KMS-11 (cell line): ENCODE measurements at regions not wholly inside any gene's neighbourhood (a gene's known extent, or its start where the extent isn't known, plus 50 kb on each side); places are given as distances from the start of the nearest gene placed in this dataset.

Experiments used
- H2AFZ ChIP-seq: fragments of 200-600 bp; sonication (generic); 2 replicates; pipeline ENCODE4 v1.6.1; 2016; ENCODE audit warnings: antibody characterized with exemption, mixed run types, low read depth
- H3K27ac ChIP-seq: fragments of 200-600 bp; sonication (generic); 2 replicates; pipeline ENCODE4 v1.6.1; 2016; ENCODE audit warnings: mild to moderate bottlenecking, mixed run types
- H3K27me3 ChIP-seq: fragments of 200-600 bp; sonication (generic); 2 replicates; pipeline ENCODE4 v1.6.1; 2017; ENCODE audit warnings: mild to moderate bottlenecking, low read depth, mixed run types, moderate library complexity; ENCODE audit not compliant: insufficient read depth
- H3K36me3 ChIP-seq: fragments of 200-600 bp; sonication (generic); 2 replicates; pipeline ENCODE4 v1.6.1; 2017; ENCODE audit warnings: mild to moderate bottlenecking, mixed run types; ENCODE audit not compliant: insufficient read depth
- H3K4me1 ChIP-seq: fragments of 200-600 bp; sonication (generic); 2 replicates; pipeline ENCODE4 v1.6.1; 2016; ENCODE audit warnings: mild to moderate bottlenecking, low read depth, mixed run types; ENCODE audit not compliant: poor library complexity, severe bottlenecking
- H3K4me2 ChIP-seq: fragments of 200-600 bp; sonication (generic); 2 replicates; pipeline ENCODE4 v1.7.0; 2016; ENCODE audit warnings: mild to moderate bottlenecking, mixed run types
- H3K4me3 ChIP-seq: fragments of 200-600 bp; sonication (generic); IDR thresholded peaks from 2 replicates; pipeline ENCODE4 v1.6.1; 2017; ENCODE audit warnings: low read depth, low read length, mixed read lengths; ENCODE audit not compliant: insufficient read depth
- H3K79me2 ChIP-seq: fragments of 200-600 bp; sonication (generic); 2 replicates; pipeline ENCODE4 v1.6.1; 2016; ENCODE audit warnings: low read depth, mixed run types; ENCODE audit not compliant: insufficient read depth
- H3K9ac ChIP-seq: fragments of 200-600 bp; sonication (generic); 2 replicates; pipeline ENCODE4 v1.6.1; 2016; ENCODE audit warnings: mild to moderate bottlenecking, mixed run types
- H4K20me1 ChIP-seq: fragments of 200-600 bp; sonication (generic); 2 replicates; pipeline ENCODE4 v1.6.1; 2016; ENCODE audit warnings: mild to moderate bottlenecking, mixed run types; ENCODE audit not compliant: insufficient read depth
- TF ChIP-seq, protein P1 (sequence below): fragments of 200-600 bp; sonication (generic); conservative IDR thresholded peaks from 2 replicates; pipeline ENCODE4 v1.6.1; 2017; ENCODE audit warnings: low read depth, mild to moderate bottlenecking, antibody characterized with exemption, low read length, moderate library complexity, mixed read lengths

DNA sequence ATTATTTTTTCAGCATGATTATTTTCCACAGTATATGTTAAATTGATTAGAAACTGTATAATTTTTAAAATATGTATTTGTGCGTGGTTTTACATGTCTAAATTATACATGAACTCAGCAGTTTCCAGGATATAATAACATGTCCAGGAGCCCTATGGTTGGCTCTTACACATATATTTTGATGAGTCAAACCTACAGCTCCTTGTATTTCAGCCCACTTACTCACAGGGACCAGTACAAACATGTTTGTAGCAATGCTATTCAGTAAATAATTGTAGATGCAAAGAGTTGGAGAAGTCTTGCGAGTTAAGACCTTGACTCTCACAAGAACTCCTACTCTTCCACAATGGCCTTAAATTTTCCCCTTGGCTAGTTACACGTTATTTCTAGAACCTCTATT, 107.2 kb upstream of the SASH1 start:
- no peaks in the 10 kb centered on the region for H3K36me3 ChIP-seq
- H3K4me3 ChIP-seq, result no peak overlapping the region
- no peak overlapping the region for H2AFZ ChIP-seq
- H3K4me2 ChIP-seq, result no peak overlapping the region
- no peak overlapping the region for H3K27ac ChIP-seq
- TF ChIP-seq, protein P1, sequence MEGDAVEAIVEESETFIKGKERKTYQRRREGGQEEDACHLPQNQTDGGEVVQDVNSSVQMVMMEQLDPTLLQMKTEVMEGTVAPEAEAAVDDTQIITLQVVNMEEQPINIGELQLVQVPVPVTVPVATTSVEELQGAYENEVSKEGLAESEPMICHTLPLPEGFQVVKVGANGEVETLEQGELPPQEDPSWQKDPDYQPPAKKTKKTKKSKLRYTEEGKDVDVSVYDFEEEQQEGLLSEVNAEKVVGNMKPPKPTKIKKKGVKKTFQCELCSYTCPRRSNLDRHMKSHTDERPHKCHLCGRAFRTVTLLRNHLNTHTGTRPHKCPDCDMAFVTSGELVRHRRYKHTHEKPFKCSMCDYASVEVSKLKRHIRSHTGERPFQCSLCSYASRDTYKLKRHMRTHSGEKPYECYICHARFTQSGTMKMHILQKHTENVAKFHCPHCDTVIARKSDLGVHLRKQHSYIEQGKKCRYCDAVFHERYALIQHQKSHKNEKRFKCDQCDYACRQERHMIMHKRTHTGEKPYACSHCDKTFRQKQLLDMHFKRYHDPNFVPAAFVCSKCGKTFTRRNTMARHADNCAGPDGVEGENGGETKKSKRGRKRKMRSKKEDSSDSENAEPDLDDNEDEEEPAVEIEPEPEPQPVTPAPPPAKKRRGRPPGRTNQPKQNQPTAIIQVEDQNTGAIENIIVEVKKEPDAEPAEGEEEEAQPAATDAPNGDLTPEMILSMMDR, result no peak
- no peak overlapping the region for H3K9ac ChIP-seq
- no peaks in the 10 kb centered on the region for H3K27me3 ChIP-seq
- H4K20me1 ChIP-seq, result no peaks in the 10 kb centered on the region
- no peaks in the 10 kb centered on the region for H3K4me1 ChIP-seq
- H3K79me2 ChIP-seq, result no peaks in the 10 kb centered on the region

DNA sequence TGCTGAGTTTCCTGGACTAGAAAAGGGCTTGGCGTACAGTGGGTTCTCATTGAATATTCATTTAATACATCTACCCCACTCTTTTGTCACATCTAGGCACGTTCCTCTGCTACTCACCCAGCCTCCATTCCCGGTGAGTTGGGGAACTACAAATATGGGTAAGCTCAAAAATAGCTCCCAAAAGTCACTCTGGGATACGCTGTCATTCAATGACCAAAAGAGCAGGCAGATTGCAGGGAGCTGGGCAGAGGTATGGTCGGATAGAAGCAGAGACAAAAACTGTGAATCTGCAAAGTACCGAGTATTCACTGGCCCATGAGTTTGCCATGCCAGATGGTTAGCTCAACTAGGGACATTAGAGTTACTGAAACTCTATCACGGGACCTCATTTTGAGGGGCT, 103.9 kb upstream of the SASH1 start:
- H3K4me2 ChIP-seq, result no peak overlapping the region
- no peak overlapping the region for H2AFZ ChIP-seq

DNA sequence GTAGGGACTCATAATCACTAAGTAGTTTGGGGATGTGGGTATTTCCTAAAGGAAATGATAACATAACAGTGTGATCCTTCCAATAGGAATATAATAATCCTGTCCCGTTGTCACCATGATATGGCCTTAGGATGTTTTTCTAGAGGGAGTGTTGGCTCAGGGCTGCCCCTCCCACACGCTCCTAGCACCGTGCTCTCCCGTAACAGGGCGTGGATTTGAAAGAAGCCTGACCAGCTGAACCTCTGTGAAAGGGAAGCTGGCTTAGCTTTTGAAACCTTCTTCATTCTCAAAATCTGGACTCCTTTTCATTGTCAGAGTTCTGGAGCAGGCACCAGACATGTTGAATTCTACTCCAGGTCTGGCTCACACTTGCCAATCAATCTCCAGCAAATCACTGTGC, 103.4 kb upstream of the SASH1 start:
- no peaks in the 10 kb centered on the region for H3K79me2 ChIP-seq
- H3K27ac ChIP-seq, result no peak overlapping the region

More for the DNA sequence above, 103.9 kb upstream of the SASH1 start:
- H3K9ac ChIP-seq, result no peak overlapping the region
- H3K27ac ChIP-seq, result no peak overlapping the region
- H3K27me3 ChIP-seq, result no peaks in the 10 kb centered on the region
- H3K4me3 ChIP-seq, result no peak overlapping the region
- no peaks in the 10 kb centered on the region for H3K36me3 ChIP-seq
- H3K4me1 ChIP-seq, result no peaks in the 10 kb centered on the region
- no peaks in the 10 kb centered on the region for H4K20me1 ChIP-seq
- H3K79me2 ChIP-seq, result no peaks in the 10 kb centered on the region
- TF ChIP-seq, protein P1, result no peak

DNA sequence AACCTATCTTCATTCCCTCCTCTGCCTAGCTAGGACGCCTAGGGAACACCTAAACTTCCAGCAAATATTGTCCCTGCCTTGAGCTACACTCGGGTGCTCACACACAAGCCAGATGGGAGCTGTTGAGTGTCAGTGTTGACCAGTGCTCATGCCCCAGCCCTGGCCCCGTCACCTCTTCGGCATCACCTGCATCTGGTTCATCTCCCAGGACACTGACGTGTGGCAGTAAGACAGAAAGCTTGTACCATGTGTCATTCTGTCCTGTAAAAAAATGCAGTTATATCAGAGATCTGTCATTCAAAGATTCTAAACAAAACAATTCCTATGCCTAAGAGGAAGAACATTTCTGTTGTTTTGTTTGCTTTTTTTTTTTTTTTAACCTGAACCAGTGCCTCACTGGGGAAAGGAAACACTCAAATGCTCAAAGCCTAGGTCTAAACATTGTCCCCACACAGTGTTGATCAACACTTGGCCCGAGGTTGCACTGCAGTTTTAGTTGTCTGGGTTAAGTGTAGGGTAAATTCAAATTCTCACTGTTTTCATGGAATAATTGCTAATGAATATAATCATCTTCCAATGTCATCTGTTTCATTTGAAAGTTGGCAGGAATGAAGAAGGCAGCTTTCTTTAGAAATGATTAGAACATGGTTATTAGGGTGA, 102.7 kb upstream of the SASH1 start:
- Histone ChIP-seq H3K27ac (no peak overlapping the region), H3K27me3 (no peaks in the 10 kb centered on the region), H3K4me2 (no peak overlapping the region), H4K20me1 (no peaks in the 10 kb centered on the region), H3K36me3 (no peaks in the 10 kb centered on the region), H3K4me3 (no peak overlapping the region), H3K4me1 (no peaks in the 10 kb centered on the region), H3K79me2 (no peaks in the 10 kb centered on the region), H2AFZ (no peak overlapping the region), H3K9ac (no peak overlapping the region)
- TF ChIP-seq, protein P1, result no peak

More for the DNA sequence above, 103.4 kb upstream of the SASH1 start:
- no peaks in the 10 kb centered on the region for H4K20me1 ChIP-seq
- no peak overlapping the region for H3K4me2 ChIP-seq
- no peak overlapping the region for H3K9ac ChIP-seq
- no peaks in the 10 kb centered on the region for H3K36me3 ChIP-seq
- H3K27me3 ChIP-seq, result no peaks in the 10 kb centered on the region
- H3K4me1 ChIP-seq, result no peaks in the 10 kb centered on the region
- no peak overlapping the region for H2AFZ ChIP-seq
- TF ChIP-seq, protein P1, result no peak
- H3K4me3 ChIP-seq, result no peak overlapping the region
